Cerebellar cortex (tissue), 1 donor: ENCODE measurements at regions not wholly inside any gene's neighbourhood (a gene's known extent, or its start where the extent isn't known, plus 50 kb on each side); places are given as distances from the start of the nearest gene placed in this dataset.

Experiments
- DNase-seq: peaks from one replicate; pipeline ENCODE4 v3.0.0-alpha.2; 2015; ENCODE audit warnings: low spot score

DNA sequence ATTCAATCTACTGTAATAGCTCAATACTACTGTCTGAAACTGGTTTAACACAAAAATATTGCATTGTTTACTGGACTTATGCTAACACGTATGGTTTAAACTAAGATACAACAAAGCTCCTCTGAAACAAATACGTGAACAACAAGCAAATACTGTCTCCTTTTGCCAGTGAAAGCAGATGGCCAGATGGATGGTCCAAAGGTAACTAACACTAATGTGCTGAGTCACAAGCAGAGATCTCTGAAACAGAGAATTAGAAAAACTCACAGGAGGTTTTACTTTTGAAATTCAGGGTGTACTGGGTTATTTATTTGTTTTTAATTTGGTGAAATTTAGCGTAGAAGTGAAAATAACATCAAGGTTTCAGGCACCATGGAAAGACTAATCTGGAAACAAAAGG lies 124.3 kb upstream of the SOX4 start:
- no peak for DNase-seq

DNA sequence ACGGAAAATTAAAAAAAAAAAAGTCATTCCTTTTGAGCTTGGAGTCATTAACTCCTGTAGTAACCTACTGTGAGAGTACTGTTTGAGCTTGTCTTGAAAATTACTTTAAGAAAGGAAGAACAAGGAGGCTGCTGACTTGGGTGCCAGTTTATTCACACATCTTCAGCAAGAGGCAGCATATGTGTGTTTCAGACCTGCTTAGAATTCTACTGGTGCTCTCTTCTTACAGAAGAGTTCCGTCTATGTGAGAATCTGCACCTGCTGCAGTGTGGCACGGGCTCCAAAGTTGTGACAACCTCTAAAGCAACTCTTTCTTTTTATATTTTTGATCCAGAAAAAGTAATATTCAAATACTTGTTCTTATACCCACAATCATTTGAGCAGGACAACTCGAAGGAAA lies 117.4 kb upstream of the SOX4 start:
- DNase-seq: no peak

- no peak for DNase-seq
Measured at GRCh38 chr6:21478411-21478810, 115.1 kb upstream of the SOX4 start.

GRCh38 chr6:21478883-21479539 lies 114.5 kb upstream of the SOX4 start:
- DNase-seq: peak; percentile 31

DNA sequence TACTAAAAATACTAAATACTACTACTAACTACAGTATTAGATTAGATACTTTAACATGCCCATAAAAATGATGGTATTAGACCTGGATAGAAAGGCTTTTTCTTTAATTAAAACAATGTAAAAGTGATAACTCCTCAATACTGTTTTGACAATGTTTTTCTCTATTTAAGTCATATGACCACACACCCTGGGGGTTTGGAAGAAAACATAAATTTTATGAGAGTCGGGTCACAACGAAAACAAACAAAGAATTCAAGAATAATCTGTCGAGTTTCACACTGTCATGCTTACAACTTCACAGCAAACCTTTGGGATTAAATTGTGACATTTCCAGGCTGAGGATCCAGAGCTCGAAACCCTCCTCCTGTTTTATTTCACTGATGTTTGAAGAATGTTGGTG lies 107.4 kb upstream of the SOX4 start:
- DNase-seq: no peak

DNA sequence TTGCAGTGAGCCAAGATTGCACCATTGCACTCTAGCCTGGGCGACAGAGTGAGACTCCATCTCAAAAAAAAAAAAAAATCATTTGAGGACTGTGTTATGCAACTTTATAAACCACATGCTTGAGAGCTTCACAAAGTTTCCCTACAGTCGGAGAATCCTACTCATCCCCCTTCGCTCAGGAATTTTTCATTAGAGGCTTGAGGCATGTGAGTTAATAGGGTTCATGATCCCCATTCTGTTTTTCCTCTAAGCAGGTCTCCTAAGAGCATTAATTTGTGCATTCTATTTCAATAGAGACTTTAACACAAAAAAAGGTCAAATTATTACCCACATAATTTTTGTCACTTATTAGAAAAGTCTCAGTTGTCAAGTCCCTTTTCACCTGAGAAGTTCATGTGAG lies 103.7 kb upstream of the SOX4 start:
- DNase-seq: no peak

- no peak for DNase-seq
Measured at GRCh38 chr6:21491955-21492354, 101.6 kb upstream of the SOX4 start.

- DNase-seq: no peak
Measured at GRCh38 chr6:21494505-21494904, 99.0 kb upstream of the SOX4 start.

- DNase-seq: no peak
Measured at GRCh38 chr6:21496196-21496595, 97.4 kb upstream of the SOX4 start.

DNA sequence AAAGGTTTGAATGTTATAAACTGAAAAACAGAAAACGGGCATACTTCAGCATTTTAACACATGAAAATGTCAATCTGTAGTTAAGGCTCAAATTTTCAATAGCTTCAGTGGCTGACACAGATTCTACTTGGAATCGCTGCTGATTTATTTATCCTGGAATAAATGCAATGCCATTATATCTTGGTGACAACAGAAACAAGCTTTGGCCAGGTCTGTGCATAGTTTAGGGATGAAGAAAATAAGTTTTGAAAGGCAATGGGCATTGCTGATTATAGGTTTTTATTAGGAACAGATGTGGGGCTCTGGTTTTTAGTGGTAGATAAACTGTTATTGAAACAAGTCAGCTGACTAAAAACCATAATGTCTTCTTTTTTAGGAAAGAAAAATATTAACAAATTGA lies 96.8 kb upstream of the SOX4 start:
- DNase-seq: no peak

DNA sequence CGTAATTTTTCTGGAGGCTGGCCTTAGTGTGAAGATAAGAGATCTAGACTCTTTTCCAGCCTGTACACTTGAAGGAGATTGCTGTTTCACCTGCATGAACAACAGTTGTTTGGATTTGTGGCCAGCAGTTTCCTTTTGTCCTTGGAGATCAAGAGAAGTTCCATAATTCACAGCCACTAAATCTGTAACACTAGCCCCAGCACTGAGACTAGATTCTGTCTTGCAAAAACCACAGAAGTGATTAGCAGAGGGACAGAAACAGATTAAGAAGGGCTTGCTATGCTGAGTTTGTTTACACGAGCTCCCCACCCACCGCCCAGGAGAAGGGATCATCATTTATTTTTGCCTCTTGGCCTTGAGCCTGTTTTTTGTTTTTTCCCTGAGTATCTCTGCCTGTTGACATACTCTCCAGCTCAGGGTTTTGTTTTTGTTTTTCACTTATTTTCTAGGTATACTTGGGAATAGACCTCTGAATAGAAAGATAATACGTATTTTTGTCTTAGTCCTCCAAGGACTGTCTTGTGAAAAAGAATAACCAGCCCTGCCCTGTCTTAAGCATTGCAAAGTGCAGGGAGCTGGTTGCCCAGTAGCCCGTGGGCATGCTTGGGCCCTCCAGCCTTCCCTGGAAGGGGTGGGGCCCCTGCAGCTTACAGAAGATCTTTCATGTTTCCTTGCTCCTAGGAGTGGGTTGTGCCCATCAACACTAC lies 93.1 kb upstream of the SOX4 start:
- no peak for DNase-seq

- no peak for DNase-seq
Measured at GRCh38 chr6:21501021-21501354, 92.6 kb upstream of the SOX4 start.

- DNase-seq: no peak
Measured at GRCh38 chr6:21501815-21502214, 91.7 kb upstream of the SOX4 start.

DNA sequence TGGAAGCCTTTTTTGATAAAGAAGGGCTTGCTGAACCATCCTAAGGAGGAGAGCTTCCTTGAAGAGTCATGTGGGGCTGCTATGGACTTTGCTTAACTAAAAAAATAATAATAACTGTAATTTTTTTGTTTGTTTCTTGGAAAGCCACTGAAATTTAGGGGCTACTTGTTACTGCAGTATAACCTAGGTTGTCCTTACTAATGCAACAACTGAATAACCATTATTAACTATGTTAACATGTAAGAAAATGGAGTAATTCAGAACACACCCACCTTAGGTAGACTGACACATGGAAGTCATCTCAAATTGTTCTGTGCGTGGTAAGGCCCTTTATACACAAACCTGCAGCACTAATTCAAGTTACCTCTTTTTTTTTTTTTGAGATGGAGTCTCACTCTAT lies 90.9 kb upstream of the SOX4 start:
- no peak for DNase-seq

- DNase-seq: no peak
Measured at GRCh38 chr6:21504790-21505189, 88.8 kb upstream of the SOX4 start.

GRCh38 chr6:21505574-21505990 lies 88.0 kb upstream of the SOX4 start:
- no peak for DNase-seq

DNA sequence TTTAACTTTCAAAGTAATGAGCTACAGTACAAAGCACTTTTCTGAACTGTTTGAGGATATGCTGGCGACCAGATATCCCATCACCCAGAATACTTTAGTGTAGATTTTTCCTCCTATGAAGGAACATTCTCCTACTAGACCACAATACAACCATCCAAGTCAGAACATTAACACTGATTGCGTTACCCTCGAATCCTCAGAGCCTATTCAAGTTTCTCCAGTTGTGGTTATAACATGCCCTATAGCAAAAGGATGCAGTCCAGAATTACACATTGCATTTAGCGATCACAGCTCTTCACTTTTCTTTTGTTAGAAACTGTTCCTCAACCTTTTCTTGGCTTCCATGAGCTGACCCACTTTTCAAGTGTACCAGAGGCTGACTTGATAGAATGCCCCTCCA lies 87.4 kb upstream of the SOX4 start:
- no peak for DNase-seq

GRCh38 chr6:21507811-21508210 lies 85.7 kb upstream of the SOX4 start:
- no peak for DNase-seq

- no peak for DNase-seq
Measured at GRCh38 chr6:21508753-21509152, 84.8 kb upstream of the SOX4 start.

DNA sequence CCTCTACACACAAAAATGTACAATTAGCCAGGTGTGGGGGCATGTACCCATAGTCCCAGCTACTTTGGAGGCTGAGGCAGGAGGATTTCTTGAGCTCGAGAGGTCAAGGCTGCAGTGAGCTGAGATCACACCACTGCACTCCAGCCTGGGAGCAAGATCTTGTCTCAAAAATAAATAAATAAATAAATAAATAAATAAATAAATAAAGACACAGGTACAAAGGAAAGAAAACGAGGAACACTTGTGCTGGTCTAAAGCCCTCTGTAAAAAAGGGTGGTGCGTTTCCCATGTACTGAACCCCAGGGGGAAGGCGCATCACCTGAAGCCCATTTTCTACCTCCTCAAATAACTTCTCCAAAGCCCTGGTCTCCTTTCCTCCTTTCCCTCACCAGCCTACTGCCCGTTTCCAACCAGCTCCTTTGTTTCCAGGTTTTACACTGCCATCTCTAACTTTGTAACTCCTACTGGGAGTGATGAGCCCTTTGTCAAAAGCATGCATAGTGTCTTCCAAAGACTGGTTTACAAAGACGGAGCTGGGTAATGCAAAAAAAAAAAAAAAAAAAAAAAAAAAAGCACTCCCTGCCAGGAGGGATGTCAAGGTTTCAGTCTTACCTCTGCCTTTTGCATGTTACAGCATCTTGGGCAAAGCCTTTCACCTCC lies 81.5 kb upstream of the SOX4 start:
- no peak for DNase-seq

- no peak for DNase-seq
Measured at GRCh38 chr6:21514288-21514687, 79.3 kb upstream of the SOX4 start.

DNA sequence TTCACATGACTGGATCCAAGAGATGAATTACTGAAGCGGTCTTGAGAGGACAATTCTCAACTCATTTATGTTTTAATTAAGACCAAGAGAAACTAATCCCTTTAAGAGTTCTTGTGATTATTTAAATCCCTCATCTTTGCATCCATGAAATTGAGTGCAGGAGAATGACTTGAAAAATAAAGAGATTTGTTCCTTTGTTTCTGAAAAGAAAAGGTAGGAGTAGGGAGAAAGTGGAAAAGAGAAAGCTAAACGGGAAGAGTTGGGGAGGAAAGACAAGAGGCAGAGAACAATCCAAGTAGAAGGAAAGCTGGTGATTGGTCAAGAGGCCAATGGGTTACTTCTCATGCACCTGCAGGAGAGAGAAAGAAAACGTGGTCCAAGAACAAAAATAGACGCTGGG lies 75.2 kb upstream of the SOX4 start:
- DNase-seq: no peak

- no peak for DNase-seq
Measured at GRCh38 chr6:21519642-21520041, 73.9 kb upstream of the SOX4 start.

DNA sequence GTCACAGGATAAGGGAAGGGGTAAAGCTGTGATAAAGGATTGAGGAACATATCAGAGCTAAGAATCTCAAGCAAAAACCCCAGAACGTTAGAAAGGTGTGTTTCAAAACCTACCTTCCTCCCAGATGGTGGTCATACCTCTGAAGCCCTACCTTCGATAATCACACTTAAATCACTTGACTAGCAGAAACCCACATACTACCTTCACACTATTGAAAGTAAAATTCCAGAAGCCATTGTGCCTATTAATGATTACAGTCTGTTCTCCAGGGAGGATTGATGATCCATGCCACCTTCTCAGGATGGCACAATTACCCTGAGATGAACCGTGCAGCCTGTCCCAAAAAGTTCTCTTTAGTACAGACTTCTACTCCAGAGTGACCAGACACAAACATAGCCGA lies 72.3 kb upstream of the SOX4 start:
- no peak for DNase-seq
